Pons (tissue), 1 donor: ENCODE measurements at regions not wholly inside any gene's neighbourhood (a gene's known extent, or its start where the extent isn't known, plus 50 kb on each side); places are given as distances from the start of the nearest gene placed in this dataset.

Experiments
- DNase-seq: peaks from one replicate; pipeline ENCODE4 v3.0.0-alpha.2; 2016; ENCODE audit warnings: low spot score

GRCh38 chrX:45295259-45295986, 94.7 kb upstream of the DIPK2B start:
- no peak for DNase-seq

GRCh38 chrX:45274576-45274975, 73.9 kb upstream of the DIPK2B start:
- no peak for DNase-seq

GRCh38 chrX:45267007-45267406, 66.3 kb upstream of the DIPK2B start:
- DNase-seq, result no peak

- DNase-seq, result no peak
Measured at GRCh38 chrX:45266456-45266855, 65.8 kb upstream of the DIPK2B start.

- DNase-seq, result peak; percentile 2
Measured at GRCh38 chrX:45264865-45265264, 64.2 kb upstream of the DIPK2B start.

GRCh38 chrX:45261471-45261870, 60.8 kb upstream of the DIPK2B start:
- no peak for DNase-seq

GRCh38 chrX:45261005-45261404, 60.3 kb upstream of the DIPK2B start:
- no peak for DNase-seq

- DNase-seq, result no peak
Measured at GRCh38 chrX:45258731-45259402, 58.2 kb upstream of the DIPK2B start.
